Right lobe of liver (tissue), 4 donors: ENCODE measurements at regions not wholly inside any gene's neighbourhood (a gene's known extent, or its start where the extent isn't known, plus 50 kb on each side); places are given as distances from the start of the nearest gene placed in this dataset.

Experiments used
- CTCF ChIP-seq, 4 donors: fragments of 200-600 bp in 3 of 4; fragments of 450-650 bp in 1 of 4; IDR thresholded peaks; one replicate each; pipeline versions ENCODE4 v1.5.1 to v1.8.0; 2016 to 2022; ENCODE audit warnings: antibody characterized with exemption in 4 of 4, mild to moderate bottlenecking in 2 of 4
- POLR2A ChIP-seq: fragments of 450-650 bp; IDR thresholded peaks from one replicate; pipeline ENCODE4 v1.6.1; 2017; ENCODE audit warnings: antibody characterized with exemption, mild to moderate bottlenecking
- donor health status: DM: no; HTN: no; CAD: no.
- donor health status: DM: no; HTN: no; CAD: no.
- donor health status: DM: no; HTN: yes; CAD: no.

- no peak for TF ChIP-seq CTCF (IDR thresholded peaks at IDR 0.05)
- no peak for TF ChIP-seq POLR2A
These were observed 538.3 kb upstream of the PCDH7 start for GRCh38 chr4:30181918-30182317.
